Astrocyte of the spinal cord (primary cell): ENCODE measurements at regions not wholly inside any gene's neighbourhood (a gene's known extent, or its start where the extent isn't known, plus 50 kb on each side); places are given as distances from the start of the nearest gene placed in this dataset.

ENCODE experiments used
- DNase-seq: peaks from one replicate; pipeline ENCODE4 v3.0.0; 2011; ENCODE audit warnings: low read depth, low spot score
- H3K4me3 ChIP-seq: 2 replicates; pipeline ENCODE4 v1.5.1; 2011; ENCODE audit warnings: low read depth, mild to moderate bottlenecking, low read length, moderate library complexity
- in situ Hi-C: cut with HindIII; loops from 2 replicates; pipeline ENCODE4 v1.10.0; 2017; ENCODE audit warnings: low sequenced_read_pairs
- TF ChIP-seq, protein P1 (sequence below): IDR thresholded peaks from 2 replicates; pipeline ENCODE4 v1.5.1; 2012; ENCODE audit warnings: low read depth, mild to moderate bottlenecking, low read length, inconsistent platforms

DNA sequence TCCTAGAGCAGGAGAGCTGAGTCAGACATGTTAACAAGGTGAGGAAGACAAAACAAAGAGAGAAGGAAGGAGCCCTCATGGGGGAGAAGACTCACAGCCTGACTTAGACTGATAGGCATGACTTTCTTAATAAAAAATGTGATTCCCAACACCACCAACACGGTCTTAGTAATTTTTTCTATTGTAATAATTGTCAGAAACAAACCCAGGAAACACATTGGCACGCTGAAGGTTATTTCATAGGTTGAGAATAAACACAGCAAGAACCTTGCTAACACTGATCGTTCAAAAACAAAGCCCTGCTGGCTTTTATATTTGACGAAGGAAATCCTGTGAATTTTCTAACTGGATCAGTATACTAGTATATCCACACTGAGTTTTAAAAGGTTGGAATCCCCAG, 286.8 kb downstream of the HACE1 start:
- no peak overlapping the region for H3K4me3 ChIP-seq
- in situ Hi-C loops, result no loop called here
- TF ChIP-seq, protein P1, sequence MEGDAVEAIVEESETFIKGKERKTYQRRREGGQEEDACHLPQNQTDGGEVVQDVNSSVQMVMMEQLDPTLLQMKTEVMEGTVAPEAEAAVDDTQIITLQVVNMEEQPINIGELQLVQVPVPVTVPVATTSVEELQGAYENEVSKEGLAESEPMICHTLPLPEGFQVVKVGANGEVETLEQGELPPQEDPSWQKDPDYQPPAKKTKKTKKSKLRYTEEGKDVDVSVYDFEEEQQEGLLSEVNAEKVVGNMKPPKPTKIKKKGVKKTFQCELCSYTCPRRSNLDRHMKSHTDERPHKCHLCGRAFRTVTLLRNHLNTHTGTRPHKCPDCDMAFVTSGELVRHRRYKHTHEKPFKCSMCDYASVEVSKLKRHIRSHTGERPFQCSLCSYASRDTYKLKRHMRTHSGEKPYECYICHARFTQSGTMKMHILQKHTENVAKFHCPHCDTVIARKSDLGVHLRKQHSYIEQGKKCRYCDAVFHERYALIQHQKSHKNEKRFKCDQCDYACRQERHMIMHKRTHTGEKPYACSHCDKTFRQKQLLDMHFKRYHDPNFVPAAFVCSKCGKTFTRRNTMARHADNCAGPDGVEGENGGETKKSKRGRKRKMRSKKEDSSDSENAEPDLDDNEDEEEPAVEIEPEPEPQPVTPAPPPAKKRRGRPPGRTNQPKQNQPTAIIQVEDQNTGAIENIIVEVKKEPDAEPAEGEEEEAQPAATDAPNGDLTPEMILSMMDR, result no peak
- no peak for DNase-seq

DNA sequence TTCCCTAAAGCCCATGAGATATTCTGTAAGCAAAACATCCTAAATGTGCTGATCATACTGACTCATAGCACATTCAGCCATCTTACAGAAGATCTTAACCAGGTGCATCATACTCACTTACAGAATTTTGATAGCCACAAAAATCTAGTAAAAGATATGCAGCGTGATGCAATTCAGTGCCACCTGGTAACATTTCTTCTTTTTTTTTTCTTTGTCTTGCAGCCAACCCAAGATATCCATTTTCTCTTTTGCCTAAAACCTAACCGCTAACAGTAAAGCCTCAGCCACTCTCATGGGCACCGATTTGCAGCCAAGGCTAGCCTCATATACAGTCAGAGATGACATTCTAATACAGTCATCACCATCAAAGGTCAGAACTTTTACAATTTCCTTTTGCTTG, 293.3 kb downstream of the HACE1 start:
- TF ChIP-seq, protein P1, result no peak
- H3K4me3 ChIP-seq, result no peak overlapping the region
- peak; percentile 48 for DNase-seq
- in situ Hi-C loops, result no loop called here

DNA sequence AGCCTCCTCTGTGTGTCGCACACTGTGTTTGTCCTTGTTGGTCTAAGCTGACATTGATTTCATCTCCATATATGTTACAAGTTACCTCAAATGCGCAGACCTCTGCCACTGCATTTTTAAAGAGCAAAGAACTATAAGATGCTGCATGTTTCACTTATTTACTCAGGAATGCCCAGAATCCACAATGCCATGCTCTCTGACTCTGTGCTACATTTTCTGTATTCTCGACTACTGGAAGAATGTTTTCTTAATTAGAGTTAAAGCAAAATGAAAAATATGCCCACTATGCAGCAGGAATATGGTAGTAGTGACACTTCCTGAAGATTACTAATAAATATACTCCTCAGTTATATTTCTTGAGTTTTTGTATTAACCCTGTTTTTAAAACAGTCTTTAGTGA, 296.4 kb downstream of the HACE1 start:
- TF ChIP-seq, protein P1, result no peak
- DNase-seq, result no peak
- H3K4me3 ChIP-seq, result no peak overlapping the region
- in situ Hi-C loops, result no loop called here

DNA sequence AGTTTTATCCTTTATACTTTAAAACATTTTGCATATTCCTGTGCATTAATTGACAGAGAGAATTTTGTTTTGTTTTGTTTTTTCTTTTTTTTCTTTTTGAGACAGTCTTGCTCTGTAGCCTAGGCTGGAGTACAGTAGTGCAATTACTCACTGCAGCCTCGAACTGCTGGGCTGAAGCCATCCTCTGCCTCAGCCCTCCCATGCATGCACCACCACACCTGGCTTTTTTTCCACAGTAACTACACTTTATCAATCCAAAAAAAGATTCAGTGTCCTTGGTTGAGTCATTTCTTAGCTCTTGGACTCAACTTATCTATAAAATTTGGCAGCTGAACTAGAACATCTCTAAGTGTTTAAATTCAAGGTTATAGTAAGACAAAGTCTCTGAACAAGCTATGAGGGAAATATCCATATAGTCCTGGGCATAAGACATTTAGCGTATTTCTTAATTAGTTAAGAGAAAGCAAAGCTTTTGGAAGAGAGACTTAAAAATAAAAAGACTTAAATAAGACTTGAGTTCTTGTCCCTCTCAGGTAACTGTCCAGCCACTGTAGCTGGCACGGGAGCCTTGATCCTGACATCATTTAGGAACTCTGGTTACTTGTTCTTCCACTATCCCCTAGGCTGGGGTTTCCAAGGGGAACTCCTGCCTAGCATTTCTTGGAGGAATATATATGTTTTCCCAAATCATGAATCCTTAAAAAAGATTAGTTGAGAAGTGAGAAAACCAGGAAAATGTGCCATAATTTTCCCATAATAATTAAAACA, 300.1 kb downstream of the HACE1 start:
- TF ChIP-seq, protein P1, result no peak
- in situ Hi-C loops, result no loop called here

DNA sequence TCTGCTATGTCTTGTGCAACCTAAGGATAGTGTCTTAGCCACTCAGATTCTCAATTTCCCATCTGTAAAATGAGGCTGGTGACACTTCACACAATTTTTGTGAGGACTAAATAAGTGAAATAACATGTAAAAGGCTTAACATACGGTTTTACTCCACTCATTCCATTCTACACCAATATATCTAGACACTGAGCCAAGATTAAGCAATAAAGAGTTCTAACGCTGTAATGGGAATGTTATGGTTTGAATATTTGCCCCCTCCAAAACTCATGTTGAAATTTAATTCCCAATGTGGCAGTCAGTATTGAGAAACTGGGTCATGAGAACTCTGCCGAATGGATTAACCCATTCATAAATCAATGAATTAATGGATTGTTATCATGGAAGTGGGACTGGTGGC, 301.0 kb downstream of the HACE1 start:
- no peak overlapping the region for H3K4me3 ChIP-seq
- no peak for DNase-seq
- in situ Hi-C loops, result no loop called here
- TF ChIP-seq, protein P1, result no peak

More for the DNA sequence above, 300.1 kb downstream of the HACE1 start:
- no peak for DNase-seq
- no peak overlapping the region for H3K4me3 ChIP-seq

DNA sequence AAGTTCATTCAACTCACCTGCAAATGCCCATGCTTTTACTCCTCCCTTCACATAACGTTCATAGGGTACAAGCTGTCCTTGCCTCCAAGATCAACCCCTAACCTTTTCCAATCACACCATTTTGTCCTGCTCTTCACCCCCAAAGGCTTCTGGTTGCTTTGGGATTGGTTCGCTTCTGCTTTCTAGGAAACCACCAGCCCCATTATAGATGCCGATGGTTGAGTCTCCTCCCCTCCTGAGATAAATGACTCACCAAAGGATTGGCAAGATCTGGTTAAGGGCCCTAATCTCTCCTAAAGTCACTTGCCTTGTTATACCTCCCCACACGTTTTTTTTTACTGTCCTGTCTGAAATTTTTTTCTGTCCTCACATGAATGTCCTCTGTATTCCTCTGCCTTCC, 311.4 kb downstream of the HACE1 start:
- in situ Hi-C loops, result no loop called here
- no peak for DNase-seq
- TF ChIP-seq, protein P1, result no peak
- H3K4me3 ChIP-seq, result no peak overlapping the region
